ENCODE measurements at regions not wholly inside any gene's neighbourhood (a gene's known extent, or its start where the extent isn't known, plus 50 kb on each side); places are given as distances from the start of the nearest gene placed in this dataset.
A peak's percentile ranks its signal among the peaks of the same experiment; 100 is the strongest.

DNA sequence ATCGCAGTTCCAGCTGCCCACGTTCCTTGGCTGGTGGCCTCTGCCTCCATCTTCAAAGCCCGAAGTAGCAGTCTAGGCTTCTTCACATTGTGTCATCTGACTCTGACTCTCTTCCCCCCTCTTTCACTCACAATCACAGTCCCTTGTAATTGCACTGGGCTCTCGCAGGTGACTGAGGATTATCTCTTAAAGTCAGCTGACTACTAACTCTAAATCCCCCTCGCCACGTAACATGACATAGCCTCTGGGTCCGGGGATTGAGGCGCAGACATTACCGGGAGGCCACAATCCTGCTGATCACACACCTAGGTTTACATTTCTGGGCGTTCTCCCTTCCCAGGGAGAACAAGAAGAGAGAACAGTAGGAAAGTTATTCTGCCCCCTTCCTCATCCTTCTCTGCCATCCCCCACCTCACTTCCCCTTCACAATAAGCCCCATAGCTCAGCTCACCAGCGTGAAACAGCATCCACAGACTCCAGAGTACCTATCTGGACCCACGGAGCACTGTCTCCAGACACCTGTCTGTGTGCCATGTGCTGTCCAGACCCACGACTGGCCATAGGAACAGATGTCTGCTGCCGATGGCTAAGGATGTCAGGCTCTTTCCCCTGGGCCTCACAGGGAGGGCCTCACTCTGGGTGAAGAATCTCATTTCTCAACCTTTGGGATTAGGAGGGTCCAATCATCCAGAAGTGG lies 64.3 kb upstream of the FZD7 start:
- no peak for DNase-seq (ENCODE audit: low read depth)

- DNase-seq (ENCODE audit: low read depth), result peak; percentile 34
These were observed 63.5 kb upstream of the FZD7 start for GRCh38 chr2:201969938-201970785.

GRCh38 chr2:201970786-201971108 lies 62.9 kb upstream of the FZD7 start:
- no peak for DNase-seq (ENCODE audit: low read depth)

- DNase-seq (ENCODE audit: low read depth), result no peak
These were observed 62.0 kb upstream of the FZD7 start for GRCh38 chr2:201971531-201972228.

GRCh38 chr2:201972621-201973255 lies 60.9 kb upstream of the FZD7 start:
- no peak for DNase-seq (ENCODE audit: low read depth)

DNA sequence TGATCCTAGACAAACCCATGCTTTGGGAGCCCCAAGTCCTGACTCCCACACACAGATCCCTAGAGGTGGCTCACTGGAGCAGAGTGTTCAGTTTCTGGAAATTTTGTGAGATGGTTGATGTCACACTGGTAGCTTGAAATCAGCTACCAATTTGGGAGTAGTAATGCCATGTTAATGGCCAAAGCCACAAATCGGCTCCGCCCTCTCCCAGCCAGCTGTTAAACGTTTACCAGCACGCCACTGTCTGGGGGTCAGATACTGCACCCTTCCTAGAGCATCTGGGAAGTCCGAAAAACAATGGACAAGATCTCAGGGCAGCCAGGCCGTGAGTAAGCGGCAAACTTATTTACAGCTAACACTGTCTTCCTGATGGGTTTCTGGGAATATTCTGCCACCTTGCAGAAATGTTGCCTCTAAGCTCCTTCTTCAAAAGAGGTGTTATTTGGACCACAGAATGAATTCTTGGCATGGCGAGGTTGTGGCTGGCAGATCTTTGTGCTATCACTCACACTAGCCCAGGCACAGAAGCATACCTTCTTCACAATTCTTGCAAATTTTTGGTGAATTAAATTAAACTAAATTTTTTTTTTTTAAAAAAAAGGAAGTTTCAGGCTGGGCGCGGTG lies 60.2 kb upstream of the FZD7 start:
- no peak for DNase-seq (ENCODE audit: low read depth)

- DNase-seq (ENCODE audit: low read depth), result no peak
These were observed 59.2 kb upstream of the FZD7 start for GRCh38 chr2:201974171-201975100.

DNA sequence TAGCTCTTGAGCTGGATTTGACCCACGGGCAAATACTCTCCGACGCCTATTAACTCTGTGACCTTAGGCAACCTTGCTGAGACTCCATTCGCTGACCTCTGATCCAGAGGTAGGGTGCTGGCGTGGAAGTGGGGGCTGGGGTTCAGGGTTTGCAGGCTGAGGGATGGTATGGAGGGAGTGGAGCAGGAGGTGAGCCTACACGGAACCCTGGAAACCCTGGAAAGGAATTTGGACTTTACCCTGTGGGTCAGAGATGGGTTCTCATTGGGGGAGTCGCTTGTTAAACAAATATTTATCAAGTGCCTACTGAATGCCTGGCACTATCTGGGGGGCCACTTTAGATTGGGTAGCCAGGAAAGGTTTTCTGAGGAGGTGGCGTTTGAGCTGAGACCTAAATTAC lies 58.2 kb upstream of the FZD7 start:
- DNase-seq (ENCODE audit: low read depth), result no peak

- no peak for DNase-seq (ENCODE audit: low read depth)
These were observed 57.6 kb upstream of the FZD7 start for GRCh38 chr2:201975964-201976612.

DNA sequence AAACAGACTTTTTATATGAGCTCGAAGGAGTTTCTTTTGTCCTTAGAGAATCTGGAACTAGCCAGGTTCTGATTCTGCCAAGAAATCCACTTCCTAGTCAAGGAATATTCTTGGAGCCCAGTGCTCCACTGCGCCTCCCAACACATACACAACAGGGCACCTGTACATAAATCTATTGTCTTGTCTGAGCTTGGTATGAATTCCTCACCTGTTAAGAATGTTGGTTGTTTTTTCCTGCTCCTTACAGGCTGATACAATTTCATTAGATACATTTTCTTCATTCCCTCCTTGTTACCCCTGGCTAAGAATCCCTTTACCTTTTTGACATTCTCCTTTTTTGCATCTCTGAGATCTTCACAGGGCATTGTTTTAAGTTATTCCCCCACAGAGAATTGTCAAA lies 56.0 kb upstream of the FZD7 start:
- DNase-seq (ENCODE audit: low read depth), result no peak

- no peak for DNase-seq (ENCODE audit: low read depth)
These were observed 55.3 kb upstream of the FZD7 start for GRCh38 chr2:201978333-201978732.

GRCh38 chr2:201978986-201979385 lies 54.7 kb upstream of the FZD7 start:
- no peak for DNase-seq (ENCODE audit: low read depth)

- DNase-seq (ENCODE audit: low read depth), result no peak
These were observed 53.2 kb upstream of the FZD7 start for GRCh38 chr2:201980389-201980821.

- DNase-seq (ENCODE audit: low read depth), result no peak
These were observed 52.7 kb upstream of the FZD7 start for GRCh38 chr2:201980946-201981345.

GRCh38 chr2:201983174-201983573 lies 50.5 kb upstream of the FZD7 start:
- DNase-seq (ENCODE audit: low read depth), result no peak

DNA sequence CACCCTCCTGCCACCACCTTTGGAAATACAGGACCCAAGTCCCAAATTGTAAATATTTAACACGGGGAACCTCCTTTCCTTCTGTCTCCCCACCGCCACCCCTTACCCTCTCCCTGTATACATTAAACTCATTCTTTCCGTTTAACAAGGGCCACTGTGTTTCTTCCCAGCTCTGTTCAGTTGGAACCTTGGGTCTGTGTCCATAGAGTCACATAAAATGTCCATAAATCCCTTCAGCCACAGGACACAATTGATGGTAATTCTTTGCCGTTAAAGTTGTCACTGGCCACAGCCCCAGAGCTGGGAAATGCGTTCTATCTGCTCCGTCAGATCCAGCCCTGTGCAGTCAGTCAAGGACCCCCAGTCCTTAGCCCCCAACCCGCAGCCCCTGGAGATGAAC lies 49.9 kb upstream of the FZD7 start:
- DNase-seq (ENCODE audit: low read depth), result no peak
